GM19328 (cell line): ENCODE measurements at regions not wholly inside any gene's neighbourhood (a gene's known extent, or its start where the extent isn't known, plus 50 kb on each side); places are given as distances from the start of the nearest gene placed in this dataset.
A peak's percentile ranks its signal among the peaks of the same experiment; 100 is the strongest.

Experiments used
- ATAC-seq: cut with Tn5 transposase; IDR thresholded peaks from one replicate; pipeline ENCODE4 v1.9.1; 2021; ENCODE audit warnings: mild to moderate bottlenecking, moderate library complexity; ENCODE audit not compliant: unreplicated experiment

DNA sequence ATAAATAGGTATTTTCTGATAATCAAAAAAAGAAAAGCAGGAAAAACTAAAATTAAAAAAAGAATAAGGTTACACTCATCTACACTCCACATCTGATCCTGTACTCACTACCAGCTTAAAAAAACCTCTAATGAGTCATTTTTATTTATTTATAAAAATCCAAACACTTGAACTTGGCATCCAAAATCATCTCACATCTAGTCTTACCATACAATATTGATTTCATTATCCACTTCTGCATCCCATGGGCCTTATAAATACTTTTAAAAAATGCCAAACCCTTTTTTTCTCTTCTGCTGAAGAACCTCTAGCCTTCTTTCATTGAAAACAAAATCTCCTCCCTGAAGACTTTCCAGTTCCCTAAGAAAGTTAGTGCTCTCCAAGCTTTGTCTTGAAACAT, 109.7 kb downstream of the TMTC3 start:
- ATAC-seq = no peak

DNA sequence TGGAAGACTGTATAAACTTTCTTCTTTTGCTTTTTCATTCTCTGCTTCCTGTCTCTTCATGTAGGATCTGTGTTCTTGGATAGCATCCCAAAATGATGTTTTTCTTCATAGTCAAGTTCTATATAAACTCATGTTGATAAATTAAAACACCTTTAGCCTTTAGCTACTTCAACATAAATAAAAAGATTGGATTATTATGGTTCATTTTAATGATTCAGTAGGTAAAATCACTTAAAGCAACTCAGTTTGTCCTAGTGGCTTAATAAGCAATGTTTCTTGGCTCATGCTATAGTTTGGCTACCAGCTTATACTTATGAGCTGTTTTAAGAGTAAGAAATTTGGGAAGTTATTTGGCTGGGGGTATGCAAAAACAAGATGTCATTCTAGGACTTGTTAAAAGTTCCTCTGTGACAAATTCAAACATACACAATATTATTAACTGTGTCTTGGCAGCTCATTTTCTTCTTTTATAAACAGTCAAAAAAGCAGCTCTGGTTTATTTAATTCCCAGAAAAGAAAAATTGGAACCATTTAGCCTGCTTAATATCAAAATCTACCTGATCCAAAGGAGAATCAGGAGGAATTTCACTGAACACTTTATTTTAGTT, 111.4 kb downstream of the TMTC3 start:
- ATAC-seq = no peak

DNA sequence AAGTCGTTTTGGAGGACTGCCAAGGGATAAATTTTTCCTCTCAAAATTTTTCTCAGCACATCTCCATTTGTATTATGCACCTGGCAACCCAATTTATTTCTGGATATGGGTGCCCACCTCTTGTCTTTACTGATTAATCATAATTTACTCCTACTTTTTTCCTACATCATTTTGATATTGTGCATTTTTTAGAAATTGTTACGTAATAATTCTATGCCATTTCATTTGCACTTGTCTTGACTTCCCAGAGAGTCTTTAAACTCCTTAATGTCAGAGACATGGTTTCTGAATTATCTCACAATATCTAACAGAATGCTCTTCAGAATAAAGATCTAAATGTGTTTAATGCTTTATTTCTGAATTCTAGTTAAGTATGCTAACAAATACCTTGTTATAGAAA, 113.1 kb downstream of the TMTC3 start:
- no peak for ATAC-seq

DNA sequence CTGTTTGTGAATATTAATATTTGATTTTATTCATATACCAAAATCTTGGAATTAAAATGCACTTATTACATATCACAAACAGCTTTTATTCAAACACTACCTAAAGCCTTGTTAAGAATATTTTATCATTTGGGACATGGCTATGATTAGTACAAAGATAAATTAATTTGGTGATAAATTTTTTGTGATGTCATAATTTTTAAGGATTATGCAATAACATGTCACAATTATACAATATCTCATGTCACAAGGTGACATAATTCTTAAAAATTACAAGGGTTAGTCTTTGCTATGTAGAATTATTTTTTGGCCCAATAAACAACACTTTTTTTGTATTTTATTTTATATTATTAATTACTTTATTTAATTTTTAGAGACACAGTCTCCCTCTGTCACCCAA, 113.7 kb downstream of the TMTC3 start:
- ATAC-seq = no peak

DNA sequence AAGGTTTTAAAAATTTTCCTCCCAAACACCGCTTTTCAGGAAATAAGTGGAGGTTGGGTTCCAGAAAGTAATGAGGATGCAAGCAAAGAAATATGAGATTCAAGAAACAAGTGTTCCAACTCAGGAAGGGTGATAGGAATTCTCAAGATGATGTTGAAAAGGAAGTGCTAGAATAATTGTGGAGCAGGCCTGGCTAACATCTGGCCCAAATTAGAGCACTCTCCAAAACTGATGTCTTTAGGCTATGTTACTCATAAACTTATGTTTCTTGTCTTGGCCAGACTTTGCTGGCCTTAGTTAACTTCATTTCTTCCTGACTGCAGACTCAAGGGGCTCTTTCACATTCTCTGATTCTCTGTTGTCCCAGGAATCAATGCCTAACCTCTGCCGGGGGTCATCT, 116.3 kb downstream of the TMTC3 start:
- ATAC-seq = no peak

DNA sequence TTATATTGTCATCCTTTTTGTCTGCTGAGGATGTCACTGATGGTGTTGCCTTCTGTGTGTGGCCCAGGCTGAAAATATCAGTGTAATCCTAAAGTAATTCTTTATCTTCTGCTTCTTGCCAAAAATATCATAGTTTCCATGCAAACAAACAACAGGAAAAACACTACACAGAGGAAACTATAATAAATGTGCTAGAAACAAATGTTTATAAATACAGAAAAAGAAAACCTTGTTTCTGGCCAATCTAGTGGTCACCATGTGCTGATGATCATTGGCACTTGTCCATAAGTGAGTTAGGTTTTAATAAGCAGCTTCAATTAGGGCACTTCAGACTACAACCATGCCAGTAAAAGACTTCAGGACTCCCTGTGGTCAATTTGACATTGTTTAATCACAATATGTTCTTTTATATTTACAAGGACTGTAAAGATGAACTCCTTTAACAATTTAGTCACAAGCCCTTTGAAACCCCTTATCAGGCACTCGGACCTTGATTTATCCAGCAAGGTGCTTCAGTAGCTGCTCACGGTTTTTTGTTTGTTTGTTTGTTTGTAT, 124.8 kb downstream of the TMTC3 start:
- ATAC-seq = no peak

DNA sequence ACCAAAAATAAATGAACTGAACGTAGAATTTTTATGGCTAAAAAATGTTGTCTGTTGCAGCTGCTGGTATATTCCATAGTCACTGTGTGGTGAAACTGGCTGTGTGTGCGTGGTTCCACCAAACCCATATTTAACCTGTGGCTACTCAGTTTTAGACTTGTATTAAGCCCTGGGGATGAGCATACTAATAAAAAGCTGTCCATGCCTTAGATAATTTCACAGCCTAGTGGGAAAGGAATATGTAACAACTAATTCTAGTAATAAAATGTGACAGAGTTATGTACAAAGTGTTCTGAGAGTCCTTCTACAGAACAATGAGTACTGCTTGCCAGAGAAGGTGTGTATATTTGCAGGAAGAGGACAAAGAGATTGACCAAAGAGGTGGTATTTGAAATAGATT, 125.5 kb downstream of the TMTC3 start:
- ATAC-seq = no peak

DNA sequence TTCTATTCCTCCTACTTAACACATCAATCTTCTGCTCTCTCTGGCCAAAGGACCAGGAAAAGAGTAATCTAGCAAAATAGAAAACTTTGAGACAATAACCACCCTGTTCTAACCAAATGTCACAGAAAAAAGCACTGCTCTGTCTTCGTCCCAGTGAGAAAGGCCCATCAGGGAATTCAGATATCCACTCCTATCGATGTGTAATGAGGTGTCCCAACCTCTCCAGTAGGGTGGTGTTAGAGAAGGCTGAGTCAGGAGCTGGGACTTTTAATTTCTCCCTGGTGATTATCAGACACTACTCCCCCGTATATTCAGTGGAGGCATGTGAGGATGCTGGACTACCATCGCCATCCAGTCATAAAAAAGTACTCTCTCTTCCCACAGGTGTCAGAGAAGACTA, 130.3 kb downstream of the TMTC3 start:
- no peak for ATAC-seq

DNA sequence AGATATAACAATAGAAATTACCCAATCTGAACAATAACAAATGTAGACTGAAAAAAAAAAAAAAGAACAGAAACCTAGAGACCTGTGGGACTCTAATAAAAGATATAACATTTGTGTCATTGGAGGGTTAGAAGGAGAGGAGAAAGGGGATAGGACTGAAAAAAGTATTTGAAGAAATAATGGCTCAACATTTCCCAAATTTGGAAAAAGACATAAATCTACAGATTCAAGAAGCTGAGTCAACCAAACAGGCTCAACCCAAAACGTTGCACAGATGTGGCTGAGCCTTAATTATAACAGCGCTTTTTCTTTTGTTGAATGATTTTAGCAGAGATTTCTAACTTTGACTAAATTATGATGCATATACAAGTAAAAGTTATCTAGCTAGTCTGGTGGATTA, 131.3 kb downstream of the TMTC3 start:
- ATAC-seq = no peak

DNA sequence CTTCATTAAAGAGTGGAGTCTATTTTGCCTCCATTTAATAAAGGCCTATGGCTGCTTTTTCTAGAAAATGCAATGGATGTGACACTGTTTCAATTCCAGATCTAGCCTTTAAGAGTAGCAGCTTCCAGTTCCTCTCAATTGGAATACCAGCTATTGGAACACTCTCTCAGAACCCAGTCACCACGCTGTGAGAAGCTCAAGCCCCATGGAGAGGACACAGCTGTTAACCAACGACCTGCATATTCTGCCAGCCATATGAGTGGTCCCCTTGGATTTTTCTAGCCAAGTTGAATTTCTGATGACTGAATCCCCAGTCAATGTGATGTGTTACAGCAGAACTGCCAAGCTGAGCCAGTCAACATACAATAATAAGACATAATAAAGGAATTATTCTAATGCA, 131.8 kb downstream of the TMTC3 start:
- ATAC-seq = no peak

DNA sequence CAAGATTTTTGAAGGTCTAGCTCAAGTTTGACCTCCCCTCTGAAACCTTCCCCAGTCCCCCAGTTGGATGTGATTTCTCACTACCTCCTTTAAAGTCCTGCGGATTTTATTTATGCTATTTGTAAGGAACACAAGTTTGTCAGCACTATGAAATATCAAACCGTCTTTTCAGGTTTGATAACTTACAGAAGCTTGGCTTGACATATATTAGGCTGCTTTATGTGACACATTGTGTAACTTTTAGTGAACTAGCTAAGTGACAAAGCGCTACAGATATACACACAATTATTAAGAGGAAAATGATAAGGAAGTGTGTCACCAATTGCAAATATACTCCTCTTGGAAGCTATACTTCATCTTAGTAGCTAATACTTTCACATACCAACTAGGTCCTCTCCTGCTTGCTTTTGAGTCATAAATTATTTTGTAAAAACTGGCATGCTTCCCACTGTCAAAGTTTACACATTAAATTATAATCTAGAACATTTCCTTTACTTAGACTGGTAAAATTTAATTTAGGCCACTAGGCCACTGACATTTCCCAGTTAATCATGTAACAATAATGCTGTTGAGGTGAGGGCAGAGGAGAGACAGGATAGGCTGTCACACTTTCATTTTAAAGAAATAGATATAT, 149.5 kb downstream of the TMTC3 start:
- no peak for ATAC-seq

DNA sequence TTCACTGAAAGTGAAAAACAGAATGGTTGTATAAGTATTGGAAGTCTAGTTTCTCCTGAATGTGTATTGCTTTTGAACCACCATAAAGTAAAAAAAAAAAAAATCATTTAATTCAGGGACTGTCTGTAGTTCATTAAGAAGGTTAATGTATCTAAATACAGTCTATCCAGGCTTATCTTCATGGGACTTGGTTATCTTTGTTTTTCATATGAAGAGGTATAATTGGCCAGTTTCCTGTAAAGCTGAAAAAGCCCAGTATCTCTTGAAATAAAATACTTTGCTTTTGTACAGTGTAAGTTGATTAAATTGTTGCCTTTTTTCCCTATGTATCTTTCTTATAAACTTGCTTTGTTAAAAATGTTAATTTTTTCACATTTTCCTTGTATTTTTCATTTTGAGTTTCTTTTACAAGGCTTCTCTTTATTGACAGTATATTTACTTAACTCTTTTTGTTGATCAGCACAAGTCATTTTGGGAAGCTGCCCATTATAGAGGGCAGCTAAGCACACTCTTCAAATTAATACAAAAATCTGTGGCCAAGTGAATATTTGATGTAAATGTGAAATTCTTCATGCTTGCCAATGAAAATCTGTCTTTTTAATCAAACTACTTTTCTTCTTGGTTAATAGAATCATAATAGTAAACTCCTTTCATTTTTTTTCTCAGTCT, 156.0 kb downstream of the TMTC3 start:
- no peak for ATAC-seq

DNA sequence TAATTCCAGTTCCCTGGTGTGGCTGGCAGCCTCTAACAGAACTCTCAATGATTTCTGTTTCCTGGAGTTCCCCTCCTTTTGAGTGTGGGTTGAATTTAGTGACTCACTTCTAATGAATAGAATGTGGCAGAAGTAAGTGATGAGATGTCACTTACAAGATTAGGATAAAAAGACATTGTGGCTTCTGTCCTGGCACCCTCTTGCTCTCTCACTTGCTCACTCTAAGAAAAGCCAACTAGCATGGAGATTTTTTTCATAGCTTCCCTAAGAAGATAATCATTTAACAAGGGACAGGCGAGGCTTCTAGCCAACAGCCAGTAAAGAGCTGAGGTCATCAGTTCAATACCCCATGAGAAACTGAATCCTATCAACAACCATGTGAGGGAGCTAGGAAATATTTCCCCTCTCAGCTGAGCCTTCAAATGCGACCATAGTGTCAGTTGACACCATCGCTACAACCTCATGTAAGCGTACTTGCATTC, 156.7 kb downstream of the TMTC3 start:
- ATAC-seq = peak; percentile 27

DNA sequence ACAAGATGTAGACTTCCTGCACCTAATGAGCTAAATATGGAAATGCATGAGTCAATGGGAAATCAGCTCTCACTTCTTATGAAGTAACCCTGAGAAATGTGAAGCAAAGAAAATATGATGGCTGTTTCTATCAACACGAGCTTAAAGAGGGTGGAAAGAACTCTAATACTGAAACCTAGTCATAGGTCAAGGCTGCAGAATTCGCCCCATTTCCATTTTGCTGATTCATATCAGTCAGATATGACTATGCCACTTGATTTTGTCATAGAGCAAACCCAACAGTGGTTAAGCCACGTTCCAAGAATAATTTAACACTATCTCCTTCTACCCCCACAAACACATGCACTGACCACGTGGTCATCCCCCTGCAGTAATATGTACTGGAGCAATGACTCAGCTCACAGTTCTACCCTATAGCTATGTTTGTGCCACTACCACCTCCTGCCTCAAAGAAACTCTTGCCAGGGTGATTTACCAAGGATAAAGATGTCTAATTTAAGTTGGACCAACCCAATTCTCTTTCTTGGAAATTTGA, 157.5 kb downstream of the TMTC3 start:
- ATAC-seq = peak; percentile 91

DNA sequence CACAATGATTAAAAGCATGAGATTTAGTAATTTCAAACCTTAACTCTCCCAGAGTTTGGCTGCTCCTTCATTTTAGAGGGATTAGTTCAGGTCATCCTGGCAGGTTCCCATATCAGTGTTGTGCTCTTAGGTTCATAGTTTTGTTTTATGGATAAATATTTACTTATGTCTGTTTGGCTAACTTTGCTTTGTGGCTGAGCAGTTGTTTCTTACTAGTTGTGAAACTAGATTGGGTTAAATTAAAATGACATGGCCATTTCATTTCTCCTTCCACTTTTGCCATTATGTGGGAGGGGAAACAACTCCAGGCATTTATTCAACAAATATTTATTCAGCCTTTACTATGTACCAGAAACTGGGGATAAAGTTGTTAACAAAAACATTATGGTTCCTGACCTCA, 158.8 kb downstream of the TMTC3 start:
- no peak for ATAC-seq

DNA sequence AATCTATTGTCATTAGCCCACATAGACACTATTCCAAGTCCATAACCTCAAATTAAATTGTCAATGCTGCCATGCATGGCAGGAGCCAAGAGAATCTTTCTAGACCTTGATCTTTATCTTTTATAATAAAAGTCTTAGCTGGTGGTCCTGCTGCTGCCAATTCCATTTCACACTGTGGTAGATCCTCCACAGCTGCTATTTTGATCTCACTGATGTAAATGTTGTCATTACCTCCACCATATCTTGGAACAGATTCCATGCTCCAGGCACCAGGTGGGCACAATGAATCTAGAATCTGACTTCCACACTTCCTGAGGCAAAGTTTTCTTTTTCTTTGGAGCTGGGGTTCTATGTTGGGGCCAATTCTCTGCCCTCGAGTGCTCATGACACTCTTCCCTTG, 161.2 kb downstream of the TMTC3 start:
- no peak for ATAC-seq

DNA sequence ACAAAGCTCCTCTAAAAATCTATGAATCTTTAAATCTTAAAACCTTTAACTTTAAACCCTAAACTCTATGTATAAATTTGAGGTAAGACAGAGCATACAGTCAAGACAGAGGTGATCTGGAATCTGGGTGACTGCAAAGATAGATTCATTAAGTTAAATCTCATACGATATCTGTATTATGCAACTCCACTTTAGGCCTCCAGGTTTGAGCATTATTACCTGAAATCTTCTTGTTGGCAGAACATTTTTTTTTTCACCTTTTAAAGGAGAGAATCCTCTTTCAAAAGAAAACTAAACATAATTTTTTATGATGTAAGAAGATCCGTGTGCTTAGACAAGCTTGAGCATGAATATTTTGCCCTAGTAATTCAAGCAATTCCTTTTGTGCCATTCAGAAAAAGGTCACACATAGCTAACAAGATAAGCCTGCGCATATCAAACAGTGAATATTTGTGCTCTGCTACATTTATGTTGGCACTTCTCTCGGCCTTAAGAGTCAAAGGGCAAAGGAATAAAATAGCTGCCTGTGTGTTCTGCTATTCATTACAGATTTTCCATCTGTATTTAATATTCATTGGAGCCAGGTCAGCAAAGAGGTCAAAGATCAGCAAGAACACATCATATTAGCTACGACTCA, 163.3 kb downstream of the TMTC3 start:
- no peak for ATAC-seq

DNA sequence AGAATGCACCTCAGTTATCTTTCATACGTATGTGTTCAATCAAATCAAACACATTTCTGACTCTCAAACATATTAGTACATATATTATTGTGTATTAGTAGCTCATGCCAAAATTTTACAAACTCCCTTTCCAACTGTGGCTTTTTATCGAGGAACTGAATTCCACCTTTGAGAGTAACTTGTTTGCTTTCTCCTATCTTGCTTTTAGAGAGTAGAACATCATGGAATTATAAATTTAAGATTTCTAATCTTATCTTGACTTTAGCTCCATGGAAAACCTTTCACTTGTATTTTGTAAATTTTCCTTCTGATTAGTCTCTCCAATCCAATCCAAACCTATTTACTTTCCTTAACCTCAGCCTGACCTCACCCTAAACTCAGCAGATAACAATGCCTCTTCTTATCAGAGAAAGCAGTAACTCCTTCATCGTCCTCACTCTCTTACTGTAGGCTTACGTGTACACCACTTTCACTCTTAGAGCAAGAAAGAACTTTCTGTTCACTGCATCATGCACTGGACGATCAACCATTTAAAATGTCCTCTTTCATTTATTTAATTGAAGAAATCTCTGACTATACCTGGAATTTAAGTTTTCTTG, 164.5 kb downstream of the TMTC3 start:
- no peak for ATAC-seq

DNA sequence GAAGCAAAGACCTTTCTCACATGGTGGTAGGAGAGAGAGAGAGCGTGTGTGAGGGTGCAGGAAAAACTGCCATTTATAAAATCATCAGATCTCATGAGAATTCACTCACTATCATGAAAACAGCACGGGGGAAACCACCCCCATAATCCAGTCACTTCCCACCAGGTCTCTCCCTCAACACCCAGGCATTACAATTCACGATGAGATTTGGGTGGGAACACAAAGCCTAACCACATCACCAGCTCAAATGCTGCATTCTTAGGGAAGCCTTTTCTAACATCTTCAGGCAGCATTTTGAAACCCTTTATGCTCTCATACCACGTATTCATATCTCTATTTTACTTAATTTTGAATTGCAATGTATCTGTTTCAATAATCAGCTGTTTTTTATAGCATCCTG, 165.9 kb downstream of the TMTC3 start:
- ATAC-seq = no peak

DNA sequence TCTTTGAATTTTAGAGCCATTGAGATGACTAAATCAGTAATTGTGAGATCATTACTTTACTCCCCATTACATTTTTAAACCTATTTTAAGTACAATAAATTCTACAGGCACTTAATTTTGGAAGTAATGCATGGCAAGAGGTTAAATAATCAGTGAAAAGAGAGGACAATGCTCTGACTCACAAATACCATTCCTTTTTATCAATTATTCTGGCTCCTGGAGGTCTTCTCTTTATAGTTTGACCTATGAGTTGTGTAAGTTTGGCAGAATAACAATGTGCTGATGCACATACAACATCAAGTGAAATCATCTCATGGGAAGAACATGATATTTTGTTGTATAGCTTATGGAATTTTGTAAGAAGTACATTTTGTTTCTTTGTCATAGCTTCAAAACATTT, 166.7 kb downstream of the TMTC3 start:
- ATAC-seq = no peak

DNA sequence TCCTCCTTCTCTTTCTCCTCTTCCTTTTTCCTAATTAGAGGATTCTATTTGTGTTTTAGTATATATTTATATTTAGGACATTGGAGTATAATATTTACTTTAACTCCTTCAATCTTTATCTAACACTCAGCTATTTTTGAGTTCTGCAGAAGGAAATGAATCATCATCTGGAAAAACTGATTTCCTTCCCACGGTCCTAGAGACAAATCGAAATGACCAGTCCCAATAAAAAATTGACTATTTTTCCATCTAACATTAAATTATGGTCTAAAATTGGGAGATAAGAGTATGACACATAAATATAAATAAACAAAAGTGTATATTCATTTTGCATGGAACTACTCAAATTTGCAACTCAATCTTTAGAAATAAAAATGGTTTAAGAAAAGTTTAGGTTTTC, 167.4 kb downstream of the TMTC3 start:
- ATAC-seq = no peak
